IMR-90 (cell line): ENCODE measurements at regions not wholly inside any gene's neighbourhood (a gene's known extent, or its start where the extent isn't known, plus 50 kb on each side); places are given as distances from the start of the nearest gene placed in this dataset.

Experiments used
- ATAC-seq: fragments of 200-7000 bp; cut with Tn5 transposase; 2 replicates; pipeline ENCODE4 v1.9.1; 2020; ENCODE audit warnings: low read depth, mild to moderate bottlenecking, moderate library complexity
- BruUV-seq: library from RNA; stranded (reverse); fragments of 400-500 nt; replicated peaks from 2 replicates; lab custom pipeline; 2021; lab: Mats Ljungman, UMichigan
- CTCF ChIA-PET: fragments of 300-600 bp; formaldehyde crosslinking; extraction: SDS; loops from one replicate; lab custom pipeline; 2021; ENCODE audit warnings: antibody characterized with exemption; lab: Yijun Ruan, JAX
- POLR2A ChIA-PET: fragments of 300-600 bp; sonication (Branson Sonifier 250); formaldehyde crosslinking; loops from one replicate; lab custom pipeline; 2022; ENCODE audit warnings: antibody characterized with exemption; ENCODE audit not compliant: unreplicated experiment; lab: Charles Lee
- DNase-seq: peaks from one replicate; pipeline ENCODE4 v3.0.0; 2013
- H2AFZ ChIP-seq: replicated peaks from 2 replicates; pipeline ENCODE3; 2013; ENCODE audit warnings: low read length, mild to moderate bottlenecking; ENCODE audit not compliant: poor library complexity
- H2AK5ac ChIP-seq: 2 replicates; pipeline ENCODE4 v1.6.1; 2013; ENCODE audit warnings: low read depth, low read length, inconsistent platforms
- H2AK9ac ChIP-seq: replicated peaks from 2 replicates; pipeline ENCODE3; 2013; ENCODE audit warnings: mild to moderate bottlenecking, low read depth, low read length, moderate library complexity; ENCODE audit not compliant: poor library complexity
- H2BK120ac ChIP-seq: 2 replicates; pipeline ENCODE4 v1.6.1; 2013; ENCODE audit warnings: low read depth, low read length, inconsistent platforms
- H2BK15ac ChIP-seq: 3 replicates; pipeline ENCODE4 v1.6.1; 2013; ENCODE audit warnings: low read depth, low read length, inconsistent platforms
- H2BK20ac ChIP-seq: 2 replicates; pipeline ENCODE4 v1.6.1; 2013; ENCODE audit warnings: low read depth, mild to moderate bottlenecking, inconsistent platforms, low read length, moderate library complexity
- H2BK5ac ChIP-seq: 2 replicates; pipeline ENCODE4 v1.6.1; 2013; ENCODE audit warnings: mild to moderate bottlenecking, low read depth, low read length, inconsistent platforms; ENCODE audit not compliant: poor library complexity, severe bottlenecking
- H3K14ac ChIP-seq: replicated peaks from 2 replicates; pipeline ENCODE4 v1.6.1; 2013; ENCODE audit warnings: low read depth, low read length, inconsistent platforms
- H3K18ac ChIP-seq: 2 replicates; pipeline ENCODE4 v1.6.1; 2013; ENCODE audit warnings: low read depth, low read length, control low read depth
- H3K23ac ChIP-seq: 2 replicates; pipeline ENCODE4 v1.6.1; 2013; ENCODE audit warnings: low read depth, low read length, inconsistent platforms
- H3K27ac ChIP-seq: 2 replicates; pipeline ENCODE4 v1.5.1; 2013; ENCODE audit warnings: mild to moderate bottlenecking, control low read depth, low read length; ENCODE audit not compliant: insufficient read depth
- H3K27me3 ChIP-seq: 2 replicates; pipeline ENCODE4 v1.6.1; 2013; ENCODE audit warnings: low read length; ENCODE audit not compliant: control insufficient read depth, insufficient read depth
- H3K36me3 ChIP-seq: 2 replicates; pipeline ENCODE4 v1.6.1; 2013; ENCODE audit warnings: low read length, mixed read lengths; ENCODE audit not compliant: control insufficient read depth, insufficient read depth
- H3K4ac ChIP-seq: 2 replicates; pipeline ENCODE4 v1.6.1; 2013; ENCODE audit warnings: low read depth, low read length, inconsistent platforms
- H3K4me1 ChIP-seq: 2 replicates; pipeline ENCODE4 v1.6.1; 2013; ENCODE audit warnings: low read length, mixed read lengths; ENCODE audit not compliant: control insufficient read depth, insufficient read depth
- H3K4me2 ChIP-seq: 2 replicates; pipeline ENCODE4 v1.6.1; 2013; ENCODE audit warnings: low read depth, mild to moderate bottlenecking, control low read depth, low read length, moderate library complexity
- H3K4me3 ChIP-seq: 2 replicates; pipeline ENCODE4 v1.5.1; 2013; ENCODE audit warnings: low read depth, mild to moderate bottlenecking, control low read depth, low read length, moderate library complexity; ENCODE audit not compliant: insufficient read depth
- H3K56ac ChIP-seq: 2 replicates; pipeline ENCODE4 v1.6.1; 2013; ENCODE audit warnings: low read length, inconsistent platforms; ENCODE audit not compliant: insufficient read depth; ENCODE audit errors: extremely low read depth
- H3K79me1 ChIP-seq, 2 experiments: 2 replicates each; pipeline ENCODE4 v1.6.1; 2013; ENCODE audit warnings: low read length in 2 of 2, inconsistent platforms in 1 of 2, low read depth in 1 of 2
- H3K9ac ChIP-seq: 2 replicates; pipeline ENCODE4 v1.6.1; 2013; ENCODE audit warnings: low read depth, low read length, control low read depth
- H3K9me1 ChIP-seq: 2 replicates; pipeline ENCODE4 v1.6.1; 2013; ENCODE audit warnings: low read length, inconsistent platforms; ENCODE audit not compliant: insufficient read depth
- H3K9me3 ChIP-seq: 2 replicates; pipeline ENCODE4 v1.6.1; 2013; ENCODE audit warnings: low read length; ENCODE audit not compliant: control insufficient read depth, insufficient read depth
- H4K20me1 ChIP-seq: 2 replicates; pipeline ENCODE4 v1.6.1; 2013; ENCODE audit warnings: low read length, inconsistent platforms; ENCODE audit not compliant: insufficient read depth
- H4K5ac ChIP-seq: 2 replicates; pipeline ENCODE4 v1.6.1; 2013; ENCODE audit warnings: mild to moderate bottlenecking, low read depth, low read length, control low read depth
- H4K8ac ChIP-seq, 2 experiments: 2 replicates each; pipeline ENCODE4 v1.6.1; 2013; ENCODE audit warnings: low read depth in 2 of 2, low read length in 2 of 2, control low read depth in 1 of 2, inconsistent platforms in 1 of 2
- H4K91ac ChIP-seq: 2 replicates; pipeline ENCODE4 v1.6.1; 2013; ENCODE audit warnings: low read depth, low read length, inconsistent platforms; ENCODE audit not compliant: insufficient read depth
- CEBPB ChIP-seq: IDR thresholded peaks from 2 replicates; pipeline ENCODE4 v1.6.1; 2012; ENCODE audit warnings: low read depth, low read length, improper control_type of control experiment
- ELK1 ChIP-seq: fragments of 150-350 bp; IDR thresholded peaks from 2 replicates; pipeline ENCODE4 v1.6.1; 2016; ENCODE audit warnings: low read depth, mild to moderate bottlenecking, low read length, moderate library complexity, borderline replicate concordance
- MXI1 ChIP-seq: IDR thresholded peaks from 2 replicates; pipeline ENCODE4 v1.6.1; 2012; ENCODE audit warnings: low read depth, mild to moderate bottlenecking, low read length, moderate library complexity, borderline replicate concordance
- NFE2L2 ChIP-seq: fragments of 150-350 bp; IDR thresholded peaks from 2 replicates; pipeline ENCODE4 v1.6.1; 2016; ENCODE audit warnings: low read depth, mild to moderate bottlenecking, low read length
- RAD21 ChIP-seq: IDR thresholded peaks from 2 replicates; pipeline ENCODE4 v1.6.1; 2012; ENCODE audit warnings: low read length, improper control_type of control experiment
- RCOR1 ChIP-seq: IDR thresholded peaks from 2 replicates; pipeline ENCODE4 v1.6.1; 2012; ENCODE audit warnings: mild to moderate bottlenecking, low read length, improper control_type of control experiment; ENCODE audit not compliant: insufficient replicate concordance
- RFX5 ChIP-seq: IDR thresholded peaks from 2 replicates; pipeline ENCODE4 v1.8.0; 2012; ENCODE audit warnings: low read depth, mild to moderate bottlenecking, low read length, moderate library complexity
- WGBS, 2 experiments: methylation state at CpG; one replicate each; pipeline versions ENCODE4 v1.1.5 to v1.1.7; 2013; ENCODE audit warnings: missing lambda C conversion rate in 2 of 2; ENCODE audit not compliant: insufficient read length in 1 of 2; ENCODE audit errors: extremely low coverage in 2 of 2; 5-methylcytosine and 5-hydroxymethylcytosine counted together
- dilution Hi-C: fragments of 300-500 bp; cut with HindIII; formaldehyde crosslinking; loops from one replicate; pipeline ENCODE4 v1.14.3; 2018; ENCODE audit warnings: low sequenced_read_pairs; ENCODE audit not compliant: unreplicated experiment
- in situ Hi-C: fragments of 300-500 bp; cut with MboI; formaldehyde crosslinking; loops from 3 replicates; pipeline ENCODE4 v1.14.3; 2019; ENCODE audit warnings: low sequenced_read_pairs, inconsistent platforms, mixed read lengths
- intact Hi-C: fragments of 100-400 bp; cut with micrococcal nuclease; formaldehyde crosslinking; loops from 2 replicates; pipeline ENCODE4 v1.10.0; 2022

GRCh38 chr2:35468245-35468644 lies 887.3 kb upstream of the CRIM1 start:
- Histone ChIP-seq H2BK5ac (no peak overlapping the region), H2BK120ac (no peak overlapping the region), H2AK5ac (no peak overlapping the region), H3K4me1 (no peaks in the 10 kb centered on the region), H3K4me3 (no peak overlapping the region), H4K20me1 (no peaks in the 10 kb centered on the region), H3K23ac (no peak overlapping the region), H3K18ac (no peak overlapping the region), H3K56ac (no peak overlapping the region), H2BK15ac (no peak overlapping the region), H3K36me3 (no peaks in the 10 kb centered on the region), H3K27ac (no peak overlapping the region), H3K14ac (no peak overlapping the region), H4K8ac (no peak overlapping the region), H3K4me2 (no peak overlapping the region), H2AFZ (no peak overlapping the region), H3K27me3 (no peaks in the 10 kb centered on the region), H4K5ac (no peak overlapping the region), H3K79me1 (no peaks in the 10 kb centered on the region), H3K9me3 (peaks cover 1% of the 10 kb centered on the region; the same call in 1 of the 2 replicates), H3K9me1 (no peaks in the 10 kb centered on the region), H2AK9ac (no peak overlapping the region), H3K4ac (no peak overlapping the region), H3K9ac (no peak overlapping the region), H2BK20ac (no peak overlapping the region), H4K91ac (no peak overlapping the region)
- intact Hi-C loops (no loop called here), in situ Hi-C loops (no loop called here), dilution Hi-C loops (no loop called here)
- ChIA-PET POLR2A (no interaction called here), CTCF (no interaction called here)
- no CpG with 5 or more reads among the region's 3 CpGs for WGBS, 2 experiments
- DNase-seq = no peak
- ATAC-seq = no peak
- no TSS peak for BruUV-seq
- TF ChIP-seq RAD21 (no peak), NFE2L2 (no peak), RCOR1 (no peak), RFX5 (no peak), MXI1 (no peak), CEBPB (no peak), ELK1 (no peak)
